PC-3 (cell line): ENCODE measurements at regions not wholly inside any gene's neighbourhood (a gene's known extent, or its start where the extent isn't known, plus 50 kb on each side); places are given as distances from the start of the nearest gene placed in this dataset.

ENCODE experiments used
- CTCF ChIP-seq: fragments of 300-600 bp; sonication (generic); conservative IDR thresholded peaks from 2 replicates; pipeline ENCODE4 v1.5.1; 2017; ENCODE audit warnings: antibody characterized with exemption, low read depth, mild to moderate bottlenecking, low read length
- EZH2 ChIP-seq: fragments of 300-600 bp; sonication (generic); IDR thresholded peaks from one replicate; pipeline ENCODE4 v1.6.1; 2017; ENCODE audit warnings: antibody characterized with exemption, mild to moderate bottlenecking, low read length; ENCODE audit not compliant: unreplicated experiment
- EZH2phosphoT487 ChIP-seq: fragments of 300-600 bp; sonication (generic); IDR thresholded peaks from 2 replicates; pipeline ENCODE4 v1.6.1; 2018; ENCODE audit warnings: mild to moderate bottlenecking, antibody characterized with exemption, low read length, borderline replicate concordance

GRCh38 chr11:26865703-26866102 lies 128.2 kb upstream of the FIBIN start:
- TF ChIP-seq CTCF (no peak), EZH2phosphoT487 (no peak), EZH2 (no peak)
